ENCODE measurements at regions not wholly inside any gene's neighbourhood (a gene's known extent, or its start where the extent isn't known, plus 50 kb on each side); places are given as distances from the start of the nearest gene placed in this dataset.

DNA sequence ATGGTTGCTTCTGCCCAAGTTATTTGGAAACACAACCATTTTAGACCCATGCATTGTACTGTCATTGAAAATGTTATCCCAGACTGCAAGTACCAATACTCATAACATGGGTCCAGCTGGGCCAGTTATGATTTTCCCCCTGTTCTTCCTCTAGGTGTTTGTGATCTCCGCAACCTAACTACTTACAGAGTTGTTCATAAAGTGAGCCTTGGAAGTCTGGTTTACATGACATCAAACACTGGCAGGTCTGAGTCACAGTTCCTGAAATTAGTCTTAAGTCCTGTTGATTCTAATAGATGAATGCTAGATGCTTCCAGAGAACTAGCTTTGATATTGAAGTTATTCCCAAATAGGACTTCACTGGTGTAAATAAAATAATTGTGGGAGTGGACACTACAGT lies 487.0 kb downstream of the MED13L start:
- TF ChIP-seq, protein P1, sequence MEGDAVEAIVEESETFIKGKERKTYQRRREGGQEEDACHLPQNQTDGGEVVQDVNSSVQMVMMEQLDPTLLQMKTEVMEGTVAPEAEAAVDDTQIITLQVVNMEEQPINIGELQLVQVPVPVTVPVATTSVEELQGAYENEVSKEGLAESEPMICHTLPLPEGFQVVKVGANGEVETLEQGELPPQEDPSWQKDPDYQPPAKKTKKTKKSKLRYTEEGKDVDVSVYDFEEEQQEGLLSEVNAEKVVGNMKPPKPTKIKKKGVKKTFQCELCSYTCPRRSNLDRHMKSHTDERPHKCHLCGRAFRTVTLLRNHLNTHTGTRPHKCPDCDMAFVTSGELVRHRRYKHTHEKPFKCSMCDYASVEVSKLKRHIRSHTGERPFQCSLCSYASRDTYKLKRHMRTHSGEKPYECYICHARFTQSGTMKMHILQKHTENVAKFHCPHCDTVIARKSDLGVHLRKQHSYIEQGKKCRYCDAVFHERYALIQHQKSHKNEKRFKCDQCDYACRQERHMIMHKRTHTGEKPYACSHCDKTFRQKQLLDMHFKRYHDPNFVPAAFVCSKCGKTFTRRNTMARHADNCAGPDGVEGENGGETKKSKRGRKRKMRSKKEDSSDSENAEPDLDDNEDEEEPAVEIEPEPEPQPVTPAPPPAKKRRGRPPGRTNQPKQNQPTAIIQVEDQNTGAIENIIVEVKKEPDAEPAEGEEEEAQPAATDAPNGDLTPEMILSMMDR (IDR thresholded peaks at IDR 0.05) = no peak
- no peak for TF ChIP-seq POLR2A (IDR thresholded peaks at IDR 0.05)

Data from lower leg skin (tissue), 3 donors.